SU-DHL-6 (cell line): ENCODE measurements at regions not wholly inside any gene's neighbourhood (a gene's known extent, or its start where the extent isn't known, plus 50 kb on each side); places are given as distances from the start of the nearest gene placed in this dataset.

Experiments used
- H2AFZ ChIP-seq: fragments of 200-600 bp; sonication (generic); 2 replicates; pipeline ENCODE4 v1.6.1; 2014; ENCODE audit warnings: low read depth, mild to moderate bottlenecking, moderate library complexity, mixed read lengths, antibody characterized with exemption, low read length; ENCODE audit not compliant: severe bottlenecking
- H3F3A ChIP-seq: fragments of 200-600 bp; shearing (Covaris generic); 2 replicates; pipeline ENCODE4 v1.6.0; 2016; ENCODE audit warnings: antibody characterized with exemption, mild to moderate bottlenecking; ENCODE audit not compliant: insufficient read depth
- H3K27ac ChIP-seq: fragments of 200-600 bp; sonication (generic); 2 replicates; pipeline ENCODE4 v1.5.1; 2016; ENCODE audit warnings: low read depth, mild to moderate bottlenecking, low read length, moderate library complexity, mixed read lengths
- H3K27me3 ChIP-seq: fragments of 200-600 bp; sonication (generic), shearing (Covaris generic); 2 replicates; pipeline ENCODE4 v1.6.0; 2014; ENCODE audit warnings: mild to moderate bottlenecking, low read length
- H3K36me3 ChIP-seq: fragments of 200-600 bp; sonication (generic); 2 replicates; pipeline ENCODE4 v1.6.1; 2014; ENCODE audit warnings: mild to moderate bottlenecking, low read length, mixed read lengths
- H3K4me2 ChIP-seq: fragments of 300-600, 200-600 bp; shearing (Covaris generic), sonication (generic); 2 replicates; pipeline ENCODE4 v1.6.0; 2014; ENCODE audit warnings: low read length, low read depth, mild to moderate bottlenecking; ENCODE audit not compliant: poor library complexity, severe bottlenecking
- H3K4me3 ChIP-seq: fragments of 200-600 bp; sonication (generic); 2 replicates; pipeline ENCODE4 v1.5.1; 2014; ENCODE audit warnings: antibody characterized with exemption, low read length, mild to moderate bottlenecking, mixed read lengths; ENCODE audit not compliant: insufficient read depth, poor library complexity, severe bottlenecking
- H3K79me2 ChIP-seq: fragments of 200-600 bp; sonication (generic); 2 replicates; pipeline ENCODE4 v1.6.1; 2014; ENCODE audit warnings: mild to moderate bottlenecking, low read length, moderate library complexity; ENCODE audit not compliant: insufficient read depth
- H3K9ac ChIP-seq: fragments of 200-600 bp; sonication (generic); 2 replicates; pipeline ENCODE4 v1.7.0; 2014; ENCODE audit warnings: mild to moderate bottlenecking, low read length
- H3K9me2 ChIP-seq: fragments of 200-600 bp; sonication (generic); replicated peaks from 2 replicates; pipeline ENCODE4 v1.6.1; 2014; ENCODE audit warnings: low read length; ENCODE audit not compliant: insufficient read depth
- H3K9me3 ChIP-seq: fragments of 200-600 bp; sonication (generic); 2 replicates; pipeline ENCODE4 v1.6.1; 2014; ENCODE audit warnings: low read length, mixed read lengths; ENCODE audit not compliant: insufficient read depth
- H4K20me1 ChIP-seq: fragments of 200-600 bp; sonication (generic); 2 replicates; pipeline ENCODE4 v1.6.1; 2014; ENCODE audit warnings: low read depth, mild to moderate bottlenecking, antibody characterized with exemption, low read length, moderate library complexity, mixed read lengths
- CTCF ChIP-seq: fragments of 200-600 bp; sonication (generic); IDR thresholded peaks from one replicate; pipeline ENCODE4 v1.5.1; 2017; ENCODE audit warnings: antibody characterized with exemption, mild to moderate bottlenecking, low read length, moderate library complexity; ENCODE audit not compliant: insufficient read depth, poor library complexity, severe bottlenecking
- EZH2phosphoT487 ChIP-seq: fragments of 200-600 bp; sonication (generic), shearing (Covaris generic); conservative IDR thresholded peaks from 2 replicates; pipeline ENCODE4 v1.6.1; 2018; ENCODE audit warnings: mild to moderate bottlenecking, antibody characterized with exemption, low read length, moderate library complexity, mixed read lengths

DNA sequence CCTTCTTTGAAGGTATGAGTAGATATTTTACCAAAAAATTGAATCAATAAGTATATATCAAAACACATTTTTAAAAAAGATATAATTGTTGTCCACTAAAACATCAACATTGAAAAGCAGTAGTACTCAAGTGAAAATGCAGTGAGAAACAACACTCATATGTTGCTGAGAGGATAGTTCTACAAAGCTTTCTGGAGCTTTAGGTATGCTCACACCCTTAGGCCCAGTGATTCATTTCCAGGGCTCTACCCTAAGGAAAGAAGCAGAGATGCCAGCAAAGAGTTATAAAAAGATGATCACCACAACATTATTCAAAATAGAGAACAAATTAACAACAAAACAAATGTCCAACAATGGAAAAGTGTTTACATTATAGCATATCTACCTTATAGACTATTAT is 197.3 kb upstream of the CCDC150 start:
- no peak for TF ChIP-seq EZH2phosphoT487
- TF ChIP-seq CTCF, result no peak
- H3K9me3 ChIP-seq, result no peaks in the 10 kb centered on the region
- H4K20me1 ChIP-seq, result no peaks in the 10 kb centered on the region

DNA sequence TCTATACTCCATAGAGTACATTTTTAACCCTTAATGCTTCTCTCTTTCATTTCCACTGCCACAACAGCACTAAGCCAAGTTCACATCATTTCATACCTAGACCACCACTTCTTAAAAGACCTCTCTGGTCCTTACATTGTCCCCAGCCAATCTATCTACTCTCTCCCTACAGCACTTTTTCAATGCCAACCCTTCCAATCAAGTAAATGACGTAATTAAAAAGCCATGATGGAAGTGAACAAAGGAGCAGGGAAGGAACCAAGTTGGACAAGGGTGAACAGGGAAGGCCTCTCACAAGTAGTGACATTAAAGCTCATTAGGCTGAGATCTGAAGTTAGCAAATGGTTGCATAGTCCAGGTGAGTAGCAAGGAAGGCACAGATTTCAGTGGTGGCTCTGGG is 195.1 kb upstream of the CCDC150 start:
- H3K36me3 ChIP-seq, result no peaks in the 10 kb centered on the region
- no peaks in the 10 kb centered on the region for H3K27me3 ChIP-seq
- no peak overlapping the region for H2AFZ ChIP-seq
- H4K20me1 ChIP-seq, result no peaks in the 10 kb centered on the region
- TF ChIP-seq EZH2phosphoT487 (no peak), CTCF (no peak)
- H3K4me2 ChIP-seq, result no peak overlapping the region
- H3K27ac ChIP-seq, result no peak overlapping the region
- H3F3A ChIP-seq, result no peaks in the 10 kb centered on the region
- H3K9me3 ChIP-seq, result no peaks in the 10 kb centered on the region
- H3K79me2 ChIP-seq, result no peaks in the 10 kb centered on the region
- no peak overlapping the region for H3K9ac ChIP-seq
- no peak overlapping the region for H3K4me3 ChIP-seq
- no peaks in the 10 kb centered on the region for H3K9me2 ChIP-seq

More for the DNA sequence above, 197.3 kb upstream of the CCDC150 start:
- Histone ChIP-seq H3K27me3 (no peaks in the 10 kb centered on the region), H2AFZ (no peak overlapping the region), H3K27ac (no peak overlapping the region), H3K4me2 (no peak overlapping the region), H3K36me3 (no peaks in the 10 kb centered on the region), H3K4me3 (no peak overlapping the region), H3F3A (no peaks in the 10 kb centered on the region), H3K9ac (no peak overlapping the region), H3K79me2 (no peaks in the 10 kb centered on the region), H3K9me2 (no peaks in the 10 kb centered on the region)

DNA sequence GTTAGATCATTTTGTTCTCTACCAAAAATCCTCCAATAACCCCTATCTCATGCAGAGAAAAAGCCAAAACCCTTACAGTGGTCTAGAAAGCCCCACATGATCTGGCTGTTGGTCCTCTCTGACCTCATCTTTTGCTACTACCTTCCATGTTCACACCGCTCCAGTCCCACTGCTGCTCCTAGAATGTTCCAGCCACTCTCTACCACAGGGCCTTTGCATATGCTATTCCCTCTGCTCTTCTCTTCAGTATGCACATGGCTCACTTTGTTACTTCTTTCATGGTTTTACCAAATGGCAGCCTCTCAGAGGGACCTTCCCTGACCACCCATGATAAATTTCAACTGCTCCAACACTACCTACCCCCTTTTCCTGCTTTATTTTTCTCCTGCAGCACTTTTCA is 193.5 kb upstream of the CCDC150 start:
- Histone ChIP-seq H3K9me3 (no peaks in the 10 kb centered on the region), H2AFZ (no peak overlapping the region), H3K79me2 (no peaks in the 10 kb centered on the region), H3K4me2 (no peak overlapping the region), H3K9me2 (no peaks in the 10 kb centered on the region), H3K27ac (no peak overlapping the region), H3F3A (no peaks in the 10 kb centered on the region), H3K27me3 (no peaks in the 10 kb centered on the region), H3K36me3 (no peaks in the 10 kb centered on the region), H3K9ac (no peak overlapping the region), H4K20me1 (no peaks in the 10 kb centered on the region), H3K4me3 (no peak overlapping the region)
- no peak for TF ChIP-seq CTCF
- TF ChIP-seq EZH2phosphoT487, result no peak

- Histone ChIP-seq H4K20me1 (no peaks in the 10 kb centered on the region), H3F3A (no peaks in the 10 kb centered on the region), H3K9me3 (no peaks in the 10 kb centered on the region), H3K9ac (no peak overlapping the region), H3K27ac (no peak overlapping the region), H3K79me2 (no peaks in the 10 kb centered on the region), H3K4me2 (no peak overlapping the region), H3K4me3 (no peak overlapping the region), H3K27me3 (no peaks in the 10 kb centered on the region), H3K9me2 (no peaks in the 10 kb centered on the region), H2AFZ (no peak overlapping the region), H3K36me3 (no peaks in the 10 kb centered on the region)
- TF ChIP-seq CTCF, result no peak
- TF ChIP-seq EZH2phosphoT487, result no peak
These were observed 191.0 kb upstream of the CCDC150 start for GRCh38 chr2:196448407-196449079.
